DMS53 treated with DMSO at 0.1 percent for 48 hours (cell line): ENCODE measurements at regions not wholly inside any gene's neighbourhood (a gene's known extent, or its start where the extent isn't known, plus 50 kb on each side); places are given as distances from the start of the nearest gene placed in this dataset.
"Not testable (repeated sequence)": the region's sequence is repeated elsewhere in the genome, so short reads cannot be mapped to it uniquely, and the experiment has no call there.

Experiments
- DNase-seq: peaks from one replicate; lab custom pipeline; 2025; ENCODE audit not compliant: unreplicated experiment; lab: John Stamatoyannopoulos, UW

GRCh38 chr11:29634244-29634643 is 382.6 kb downstream of the KCNA4 start:
- no peak for DNase-seq

GRCh38 chr11:29629286-29629685 is 387.5 kb downstream of the KCNA4 start:
- no peak for DNase-seq

DNA sequence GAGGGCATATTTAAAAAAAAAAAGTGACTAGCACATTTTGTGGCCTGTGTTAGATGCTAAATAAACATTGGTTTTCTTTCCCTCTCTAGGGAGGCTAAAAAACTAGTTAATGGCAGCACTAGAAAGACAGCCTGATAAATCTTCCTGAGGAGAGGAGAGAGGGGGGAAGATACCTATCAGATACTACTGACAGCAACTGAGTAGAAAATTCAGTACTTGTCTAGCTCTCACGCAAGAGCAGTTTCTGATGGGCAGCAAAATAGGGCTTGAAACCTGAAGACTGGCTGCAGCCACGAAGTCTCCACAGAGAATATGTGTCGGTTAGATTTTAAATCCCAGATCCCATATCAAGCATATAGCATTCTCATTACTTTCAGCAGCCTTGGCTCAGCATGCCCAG is 388.2 kb downstream of the KCNA4 start:
- DNase-seq, result no peak

GRCh38 chr11:29627541-29627940 is 389.3 kb downstream of the KCNA4 start:
- no peak for DNase-seq

GRCh38 chr11:29623144-29623722 is 393.6 kb downstream of the KCNA4 start:
- no peak for DNase-seq

GRCh38 chr11:29616611-29617010 is 400.2 kb downstream of the KCNA4 start:
- DNase-seq, result no peak

DNA sequence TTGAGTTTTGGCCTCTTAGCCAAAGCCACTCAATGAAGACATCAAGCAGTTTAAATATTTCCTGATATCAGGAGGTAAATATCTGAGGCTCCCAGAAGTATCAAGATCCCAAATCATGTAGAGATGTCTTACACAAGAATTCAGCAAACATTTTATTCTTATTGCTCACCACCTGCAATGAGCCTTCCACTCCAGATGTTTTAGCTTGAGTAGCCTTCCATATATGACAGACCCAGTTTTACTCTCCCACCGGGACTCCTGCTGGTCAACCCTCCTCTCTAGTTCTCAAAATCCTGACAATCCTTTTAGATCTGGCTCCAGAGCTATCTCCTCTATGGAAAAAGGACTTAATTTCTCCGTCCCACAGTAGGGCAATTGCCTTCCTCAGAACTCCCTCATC is 404.4 kb downstream of the KCNA4 start:
- no peak for DNase-seq

DNA sequence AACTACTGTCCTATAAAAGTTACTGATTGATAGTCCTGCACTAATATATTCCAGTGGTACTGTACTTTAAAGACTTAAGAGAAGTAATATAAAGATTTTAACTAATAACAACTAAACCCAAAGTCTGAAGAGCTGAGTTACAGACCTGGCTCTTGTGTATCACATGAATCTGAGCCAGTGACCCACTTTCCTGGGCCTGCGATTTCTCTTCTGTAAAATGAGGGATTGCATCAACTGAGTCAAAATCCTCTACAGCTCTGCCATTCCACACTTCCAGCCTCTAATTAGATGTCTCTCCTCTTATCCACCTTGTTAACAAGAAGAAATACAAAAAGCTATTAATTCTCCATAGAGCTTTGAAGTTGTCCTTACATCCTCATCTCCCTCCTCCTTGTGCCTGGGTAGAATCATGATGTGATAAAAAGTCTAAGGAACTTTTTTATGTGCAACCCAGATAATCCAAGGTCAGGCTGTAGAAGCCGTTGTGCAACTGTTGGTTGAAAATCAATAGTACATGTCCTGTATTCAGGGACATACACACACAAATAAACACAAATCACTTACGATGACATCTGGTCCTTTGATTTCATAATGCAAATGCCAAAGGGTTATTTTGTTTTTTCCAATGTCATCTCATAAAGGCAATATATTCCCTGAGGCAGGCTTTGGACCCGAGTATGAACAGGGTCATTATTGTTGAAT is 410.3 kb downstream of the KCNA4 start:
- no peak for DNase-seq

- DNase-seq, result not testable (repeated sequence)
These were observed 416.7 kb downstream of the KCNA4 start for GRCh38 chr11:29600151-29600575.

GRCh38 chr11:29584342-29584741 is 432.5 kb downstream of the KCNA4 start:
- DNase-seq, result no peak

- DNase-seq, result no peak
These were observed 438.0 kb downstream of the KCNA4 start for GRCh38 chr11:29578806-29579205.

- no peak for DNase-seq
These were observed 452.3 kb downstream of the KCNA4 start for GRCh38 chr11:29564486-29564885.

DNA sequence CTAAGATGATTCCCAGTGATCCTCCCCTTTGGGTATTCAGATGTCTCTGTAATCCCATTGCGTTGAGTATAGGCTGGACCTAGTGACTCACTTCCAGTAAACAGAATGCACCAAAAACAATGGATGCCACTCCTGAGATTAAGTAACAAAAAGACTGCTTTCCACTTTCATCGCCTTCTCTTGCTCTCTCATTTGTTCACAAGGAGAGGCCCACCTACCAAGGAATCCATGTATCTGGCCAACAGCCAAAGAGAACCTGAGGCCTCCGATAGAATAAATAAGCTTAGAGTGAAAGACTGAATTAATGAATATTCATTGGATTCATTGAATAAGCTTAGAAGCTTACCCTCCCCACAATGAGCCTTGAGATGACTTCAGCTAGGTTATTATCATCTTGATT is 454.6 kb downstream of the KCNA4 start:
- no peak for DNase-seq

- DNase-seq, result no peak
These were observed 462.8 kb downstream of the KCNA4 start for GRCh38 chr11:29553990-29554389.

DNA sequence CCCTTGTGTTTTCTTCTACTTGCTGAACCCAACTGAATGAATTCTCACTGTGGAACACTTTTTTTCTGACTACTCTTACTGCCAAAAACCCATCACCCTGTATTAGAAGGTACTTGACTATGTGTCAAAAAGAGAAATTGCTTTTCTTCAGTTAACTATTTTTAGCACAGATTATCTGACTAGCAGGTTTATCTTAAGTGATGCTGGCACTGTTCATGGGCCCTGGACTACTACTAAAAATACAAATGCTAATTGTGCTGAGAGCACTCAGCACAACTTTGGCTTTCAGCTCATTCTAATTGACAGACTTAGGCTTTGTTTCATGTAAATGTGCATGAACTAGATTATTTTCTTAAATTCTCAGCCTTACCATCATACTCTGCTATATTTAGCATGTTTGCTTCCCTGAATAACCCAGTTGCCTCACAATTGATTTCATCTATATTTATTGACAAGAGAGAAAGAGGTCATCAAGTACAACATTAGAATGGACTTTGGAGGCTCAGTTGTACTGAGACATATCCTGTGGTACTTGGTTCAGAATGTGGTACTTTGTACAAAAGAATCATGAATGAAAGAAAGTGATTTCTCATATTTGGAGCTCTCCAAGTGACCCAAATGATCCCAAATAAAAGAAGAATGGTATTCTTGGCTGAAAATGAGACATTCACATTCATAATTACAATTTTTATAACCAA is 478.3 kb downstream of the KCNA4 start:
- DNase-seq, result no peak

DNA sequence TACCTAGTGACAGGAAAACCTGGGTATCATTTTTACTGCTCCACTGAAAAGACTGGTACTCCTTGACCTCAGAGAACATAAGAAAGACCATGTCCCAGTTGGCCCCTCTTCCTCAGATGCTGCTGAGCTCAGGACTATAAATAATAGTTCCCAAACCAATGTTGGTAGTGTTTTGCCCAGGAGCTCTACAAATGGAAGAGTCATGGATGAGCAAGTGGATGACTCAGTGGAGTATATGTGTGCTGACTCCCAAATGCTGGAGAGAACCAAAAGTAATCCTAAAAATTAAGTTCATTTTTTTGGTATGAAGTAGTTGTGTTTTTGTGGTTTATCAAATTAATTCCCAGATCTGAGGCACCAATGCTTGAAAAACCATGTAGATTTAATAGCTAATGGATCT is 482.0 kb downstream of the KCNA4 start:
- no peak for DNase-seq

GRCh38 chr11:29530961-29531360 is 485.9 kb downstream of the KCNA4 start:
- no peak for DNase-seq

DNA sequence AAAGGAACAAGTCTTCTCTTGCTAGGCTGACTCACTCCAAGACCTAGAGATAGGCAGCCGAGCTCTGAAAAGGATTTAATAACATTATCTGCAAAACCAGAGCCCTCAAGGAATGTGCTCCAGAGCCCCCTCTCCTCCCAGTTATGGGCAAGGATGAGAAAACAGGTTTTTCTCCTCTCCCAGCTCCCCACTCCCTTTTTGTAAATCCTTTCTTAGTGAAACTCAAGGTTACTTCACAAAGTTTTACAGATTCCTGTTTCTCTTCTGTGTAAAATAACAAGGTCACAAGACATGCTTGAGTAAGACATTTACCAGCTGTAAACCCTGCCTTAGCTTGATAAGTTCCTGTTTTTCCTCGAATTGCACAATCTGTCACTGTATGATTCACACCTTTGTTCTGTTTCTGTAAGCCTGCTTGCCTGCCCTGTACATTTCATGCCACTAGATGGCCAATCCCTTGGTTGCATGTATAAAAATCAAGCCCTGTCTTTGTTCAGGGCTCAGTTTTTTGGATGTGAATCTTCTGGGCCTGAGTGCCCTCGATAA is 489.4 kb downstream of the KCNA4 start:
- peak; percentile 36 for DNase-seq

DNA sequence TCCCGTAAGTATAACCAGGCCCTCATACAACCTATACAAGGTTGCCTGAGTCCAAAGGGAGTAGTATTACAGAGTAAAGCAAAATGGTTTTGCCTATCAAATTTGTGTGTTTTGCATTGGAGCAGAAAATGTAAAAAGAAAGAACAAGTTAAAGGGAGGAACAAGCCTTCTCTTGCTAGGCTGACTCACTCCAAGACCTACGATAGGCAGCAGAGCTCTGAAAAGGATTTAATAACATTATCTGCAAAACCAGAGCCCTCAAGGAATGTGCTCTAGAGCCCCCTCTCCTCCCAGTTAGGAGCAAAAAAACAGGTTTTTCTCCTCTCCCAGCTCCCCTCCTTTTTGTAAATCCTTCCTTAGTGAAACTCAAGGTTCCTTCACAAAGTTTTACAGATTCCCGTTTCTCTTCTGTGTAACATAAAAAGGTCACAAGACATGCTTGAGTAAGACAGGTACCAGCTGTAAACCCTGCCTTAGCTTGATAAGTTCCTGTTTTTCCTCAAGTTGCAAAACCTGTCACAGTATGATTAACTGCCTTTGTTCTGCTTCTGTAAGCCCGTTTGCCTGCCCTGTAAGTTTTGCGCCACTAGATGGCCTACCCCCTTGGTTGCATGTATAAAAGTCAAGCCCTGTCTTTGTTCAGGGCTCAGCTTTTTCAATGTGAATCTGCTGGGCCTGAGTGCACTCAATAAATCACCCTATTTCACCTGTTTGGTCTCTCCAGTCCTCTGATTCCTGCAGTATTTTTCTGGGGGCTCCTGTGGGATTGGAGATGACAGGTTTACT is 498.2 kb downstream of the KCNA4 start:
- no peak for DNase-seq

DNA sequence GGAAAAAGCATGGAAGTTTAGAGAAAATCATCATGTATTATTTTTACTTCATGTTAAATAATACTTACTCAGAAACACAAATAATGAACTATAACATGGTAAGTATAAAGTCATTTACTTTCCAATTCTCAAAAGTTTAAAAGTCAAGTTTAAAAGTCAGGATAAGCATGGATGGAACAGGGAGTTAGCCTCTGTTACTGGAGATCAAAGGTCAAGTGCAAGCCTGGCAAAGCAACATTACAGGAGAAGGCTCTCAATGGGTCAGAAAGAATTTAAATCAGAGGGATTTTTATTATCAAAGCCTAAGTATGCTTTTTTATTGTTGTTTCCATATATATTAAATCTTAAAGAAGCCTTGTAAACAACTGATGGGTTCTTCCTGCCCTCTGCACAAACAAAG is 505.4 kb downstream of the KCNA4 start:
- DNase-seq, result no peak

DNA sequence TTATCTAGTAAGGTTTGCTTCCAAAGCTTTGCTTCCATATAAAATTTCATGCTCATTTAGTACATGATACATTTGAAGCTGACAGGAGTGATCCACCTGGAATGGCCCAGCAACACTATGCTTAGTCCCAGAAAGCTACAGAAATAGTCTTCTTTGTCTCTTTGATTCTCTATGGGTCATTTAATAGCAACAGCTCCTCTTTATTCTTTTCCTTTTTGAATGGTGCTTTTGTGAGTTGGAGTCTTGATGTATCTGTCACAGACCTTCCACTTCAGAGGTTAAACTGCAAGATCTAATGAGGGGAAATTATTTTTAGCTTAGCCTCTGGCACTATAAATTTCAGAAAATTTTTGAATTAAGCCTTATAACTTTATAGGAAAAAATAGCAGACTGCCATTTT is 509.5 kb downstream of the KCNA4 start:
- no peak for DNase-seq
